HL-60 (cell line): ENCODE measurements at regions not wholly inside any gene's neighbourhood (a gene's known extent, or its start where the extent isn't known, plus 50 kb on each side); places are given as distances from the start of the nearest gene placed in this dataset.

Experiments used
- GABPA ChIP-seq: IDR thresholded peaks from 2 replicates; pipeline ENCODE4 v1.6.1; 2012; ENCODE audit warnings: low read depth
- POLR2AphosphoS5 ChIP-seq: IDR thresholded peaks from 2 replicates; pipeline ENCODE4 v1.6.1; 2012; ENCODE audit warnings: low read depth
- TF ChIP-seq, protein P1 (sequence below): IDR thresholded peaks from one replicate; pipeline ENCODE4 v1.5.1; 2011; ENCODE audit warnings: low read length, control low read depth, inconsistent platforms; ENCODE audit not compliant: insufficient read depth

- TF ChIP-seq, protein P1, sequence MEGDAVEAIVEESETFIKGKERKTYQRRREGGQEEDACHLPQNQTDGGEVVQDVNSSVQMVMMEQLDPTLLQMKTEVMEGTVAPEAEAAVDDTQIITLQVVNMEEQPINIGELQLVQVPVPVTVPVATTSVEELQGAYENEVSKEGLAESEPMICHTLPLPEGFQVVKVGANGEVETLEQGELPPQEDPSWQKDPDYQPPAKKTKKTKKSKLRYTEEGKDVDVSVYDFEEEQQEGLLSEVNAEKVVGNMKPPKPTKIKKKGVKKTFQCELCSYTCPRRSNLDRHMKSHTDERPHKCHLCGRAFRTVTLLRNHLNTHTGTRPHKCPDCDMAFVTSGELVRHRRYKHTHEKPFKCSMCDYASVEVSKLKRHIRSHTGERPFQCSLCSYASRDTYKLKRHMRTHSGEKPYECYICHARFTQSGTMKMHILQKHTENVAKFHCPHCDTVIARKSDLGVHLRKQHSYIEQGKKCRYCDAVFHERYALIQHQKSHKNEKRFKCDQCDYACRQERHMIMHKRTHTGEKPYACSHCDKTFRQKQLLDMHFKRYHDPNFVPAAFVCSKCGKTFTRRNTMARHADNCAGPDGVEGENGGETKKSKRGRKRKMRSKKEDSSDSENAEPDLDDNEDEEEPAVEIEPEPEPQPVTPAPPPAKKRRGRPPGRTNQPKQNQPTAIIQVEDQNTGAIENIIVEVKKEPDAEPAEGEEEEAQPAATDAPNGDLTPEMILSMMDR = no peak
- no peak for TF ChIP-seq POLR2AphosphoS5
- TF ChIP-seq GABPA = no peak
Measured at GRCh38 chr10:52870562-52870961, 98.0 kb upstream of the MBL2 start.
